ENCODE measurements at regions not wholly inside any gene's neighbourhood (a gene's known extent, or its start where the extent isn't known, plus 50 kb on each side); places are given as distances from the start of the nearest gene placed in this dataset.

DNA sequence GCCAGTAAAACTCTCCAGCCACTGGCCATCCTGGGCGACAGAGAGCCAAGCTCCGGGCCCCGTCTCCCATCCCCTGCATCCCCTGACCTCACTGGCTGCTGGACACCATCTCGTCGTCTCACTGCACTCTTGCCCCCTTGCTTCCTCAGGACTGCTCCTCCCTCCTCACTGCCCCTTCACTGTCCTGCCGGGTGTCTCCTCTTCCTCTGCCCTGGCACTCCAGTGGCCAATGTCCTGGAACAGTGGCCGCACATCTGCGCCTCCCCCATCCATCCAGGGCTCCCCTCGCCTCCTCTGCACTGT lies 800.4 kb downstream of the BRD1 start:
- DNase-seq, result no peak

DNA sequence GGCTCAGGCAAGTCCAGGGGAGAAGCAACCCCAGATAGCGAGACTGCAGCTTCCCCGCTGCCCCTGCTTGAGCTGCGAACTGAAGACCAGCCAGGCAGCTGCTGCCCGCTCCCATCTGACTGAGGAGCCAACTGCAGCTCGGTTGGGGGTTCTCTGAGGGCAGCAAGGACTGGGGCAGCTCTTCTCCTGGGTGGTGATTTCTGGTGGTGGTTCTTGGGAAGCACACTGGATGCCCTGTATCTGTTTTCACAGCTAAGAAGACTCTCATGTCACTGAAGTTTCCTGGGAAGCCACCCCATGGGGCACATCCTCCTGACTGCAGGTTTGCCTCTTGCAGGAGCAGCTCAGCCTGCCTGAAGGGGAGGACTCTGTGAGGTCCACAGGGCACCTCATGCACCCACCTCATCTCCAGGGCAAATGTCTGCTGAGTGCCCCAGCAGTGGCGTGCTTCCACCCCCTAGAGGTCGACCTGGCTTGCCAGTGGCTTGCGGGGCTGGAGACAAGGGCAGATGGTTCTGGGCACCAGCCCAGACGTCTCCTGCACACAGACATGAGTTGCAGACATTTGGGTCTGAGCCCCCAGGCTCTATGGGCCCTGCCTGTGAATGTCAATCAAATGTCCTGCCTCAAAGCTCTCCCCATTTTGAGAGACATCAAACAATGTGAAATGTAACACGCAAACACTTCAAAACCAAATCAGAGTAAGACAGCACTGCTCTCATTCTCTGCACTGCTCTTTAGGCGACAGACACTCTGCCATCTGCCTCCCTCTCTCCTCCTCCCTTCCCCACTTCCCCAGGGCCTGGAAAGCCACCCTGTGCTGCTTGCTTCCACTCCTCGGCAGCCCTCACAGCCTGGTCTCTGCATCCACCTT lies 800.9 kb downstream of the BRD1 start:
- DNase-seq, result no peak

GRCh38 chr22:49025791-49026493 lies 801.7 kb downstream of the BRD1 start:
- no peak for DNase-seq

GRCh38 chr22:49024775-49025440 lies 802.8 kb downstream of the BRD1 start:
- DNase-seq, result no peak

- DNase-seq, result no peak
Observed at GRCh38 chr22:49023879-49024774, 803.5 kb downstream of the BRD1 start.

GRCh38 chr22:49023161-49023878 lies 804.4 kb downstream of the BRD1 start:
- no peak for DNase-seq

- no peak for DNase-seq
Observed at GRCh38 chr22:49022816-49023160, 804.9 kb downstream of the BRD1 start.

DNA sequence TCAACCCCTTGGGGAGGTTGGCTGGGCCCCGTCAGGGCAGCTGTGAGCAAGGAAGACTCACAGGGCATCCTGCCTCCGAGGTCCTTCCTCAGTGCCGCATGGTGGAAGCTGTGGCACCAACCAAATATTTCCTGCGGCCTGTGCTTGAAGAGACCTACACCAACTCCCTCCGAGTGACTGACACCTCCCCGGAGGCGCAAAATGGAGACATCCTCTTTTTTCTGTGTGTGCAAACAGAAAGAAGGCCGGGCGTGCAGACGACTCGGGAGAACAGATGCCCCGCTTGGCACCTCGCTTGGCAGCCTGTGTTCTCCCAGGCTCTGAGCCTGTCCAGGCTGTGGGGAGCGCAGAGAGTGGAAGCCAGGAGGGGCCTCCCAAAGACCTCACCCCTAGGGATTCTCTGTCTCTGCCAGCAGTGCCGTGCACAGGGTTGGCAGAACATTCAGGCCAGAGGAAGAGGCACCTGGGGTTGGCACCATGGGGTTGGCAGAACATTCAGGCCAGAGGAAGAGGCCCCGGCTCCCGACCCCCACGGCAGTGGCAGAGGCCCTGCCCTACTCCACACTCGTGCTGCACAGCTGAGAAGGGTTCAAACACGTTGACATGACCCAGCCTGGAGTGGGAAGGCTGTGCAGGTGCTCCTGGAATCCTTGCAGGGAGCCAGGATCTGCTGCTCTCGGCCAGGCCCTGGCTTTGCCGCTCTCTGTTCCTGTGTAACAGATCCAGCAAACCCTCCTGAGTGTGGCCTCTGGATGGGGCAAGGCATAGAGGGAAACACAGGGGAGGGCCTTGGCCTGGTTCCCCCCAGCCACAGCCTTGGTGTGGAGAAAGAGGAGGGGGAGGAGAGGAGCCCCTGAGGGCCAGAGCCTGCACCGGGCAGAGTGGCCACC lies 805.5 kb downstream of the BRD1 start:
- DNase-seq, result no peak

- no peak for DNase-seq
Observed at GRCh38 chr22:49021131-49021925, 806.3 kb downstream of the BRD1 start.

GRCh38 chr22:49019737-49020713 lies 807.6 kb downstream of the BRD1 start:
- no peak for DNase-seq

DNA sequence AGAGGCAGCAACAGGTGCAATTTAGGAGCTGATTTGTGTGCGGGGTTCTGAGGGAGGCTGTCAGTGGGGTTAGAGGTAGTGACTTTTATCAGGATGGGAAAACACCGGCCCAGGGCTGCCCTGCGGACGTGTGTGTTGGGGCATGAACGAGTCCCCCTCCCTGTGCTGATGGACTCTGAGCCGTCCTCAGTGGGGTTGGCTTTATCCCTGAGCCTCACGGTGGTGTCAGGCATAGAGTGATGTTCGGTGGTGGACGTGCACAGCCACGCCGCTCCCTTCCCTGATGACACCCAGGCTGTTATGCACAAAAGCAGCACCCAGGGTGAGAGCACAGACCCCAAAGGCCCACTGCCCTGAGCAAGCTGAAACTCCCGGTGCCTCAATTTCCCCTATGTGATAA lies 809.1 kb downstream of the BRD1 start:
- DNase-seq, result no peak

DNA sequence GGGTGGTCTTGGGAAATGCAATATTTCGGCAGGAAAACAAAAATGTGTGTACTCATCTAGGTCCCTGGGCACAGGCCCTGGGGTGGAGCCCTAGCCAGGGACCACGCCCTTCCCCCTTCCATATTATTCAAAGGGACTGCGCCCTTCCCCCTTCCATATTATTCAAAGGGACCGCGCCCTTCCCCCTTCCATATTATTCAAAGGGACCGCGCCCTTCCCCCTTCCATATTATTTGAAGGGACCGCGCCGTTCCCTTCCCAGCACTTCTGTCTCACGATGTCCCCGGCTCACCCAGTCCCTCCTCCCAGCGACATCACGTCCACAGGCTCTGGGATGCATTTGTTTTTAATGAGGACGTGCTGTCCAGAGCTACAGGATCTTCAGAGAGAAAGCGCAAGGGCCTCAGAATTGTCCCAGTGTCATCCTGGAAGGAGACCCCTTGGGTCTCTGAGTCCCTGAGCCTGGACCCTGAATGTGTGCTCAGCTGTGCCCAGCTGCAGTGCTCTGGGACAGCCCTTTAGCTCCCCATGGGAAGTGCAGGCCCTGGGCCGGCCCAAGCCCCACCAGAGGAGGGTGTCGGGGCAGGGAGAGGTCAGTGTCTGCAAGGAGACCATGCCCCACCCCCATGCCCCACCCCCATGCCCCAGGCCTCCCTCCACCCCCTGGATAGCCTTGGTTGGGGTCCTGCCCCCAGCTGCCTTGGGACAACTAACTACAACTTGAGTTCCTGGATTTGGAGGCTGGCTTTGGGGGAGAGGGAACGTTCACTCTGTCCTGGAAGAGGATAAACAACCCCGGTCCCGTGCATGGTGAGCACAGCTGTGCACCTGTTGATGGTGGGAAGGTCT lies 810.0 kb downstream of the BRD1 start:
- no peak for DNase-seq

DNA sequence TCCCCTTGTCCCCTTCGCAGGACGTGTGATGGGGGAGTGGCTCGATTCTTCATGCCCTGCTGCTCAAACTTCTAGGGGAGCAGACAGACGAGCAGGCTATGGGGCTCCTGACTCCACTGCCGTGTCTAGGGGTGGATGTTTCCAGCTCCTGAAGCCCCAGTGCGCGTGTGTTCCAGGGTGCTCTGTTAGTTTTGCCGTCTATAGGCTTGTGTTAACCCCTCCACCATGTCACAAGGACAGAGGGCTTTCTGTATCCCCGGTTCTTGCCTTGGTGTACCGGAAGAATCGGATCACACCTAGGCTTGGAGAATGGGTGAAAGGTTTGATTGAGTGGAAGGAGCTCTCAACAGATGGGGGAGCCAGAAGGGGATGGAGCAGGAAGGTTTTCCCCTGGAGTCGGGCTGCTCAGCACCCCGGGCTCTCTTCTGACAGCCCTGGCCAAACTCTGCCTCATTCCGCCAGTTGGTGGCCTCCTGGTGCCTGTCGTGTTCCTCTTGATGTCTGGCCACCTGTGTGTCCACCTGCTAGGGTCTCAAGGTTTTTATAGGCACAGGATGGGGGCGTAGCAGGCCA lies 810.7 kb downstream of the BRD1 start:
- DNase-seq, result no peak

DNA sequence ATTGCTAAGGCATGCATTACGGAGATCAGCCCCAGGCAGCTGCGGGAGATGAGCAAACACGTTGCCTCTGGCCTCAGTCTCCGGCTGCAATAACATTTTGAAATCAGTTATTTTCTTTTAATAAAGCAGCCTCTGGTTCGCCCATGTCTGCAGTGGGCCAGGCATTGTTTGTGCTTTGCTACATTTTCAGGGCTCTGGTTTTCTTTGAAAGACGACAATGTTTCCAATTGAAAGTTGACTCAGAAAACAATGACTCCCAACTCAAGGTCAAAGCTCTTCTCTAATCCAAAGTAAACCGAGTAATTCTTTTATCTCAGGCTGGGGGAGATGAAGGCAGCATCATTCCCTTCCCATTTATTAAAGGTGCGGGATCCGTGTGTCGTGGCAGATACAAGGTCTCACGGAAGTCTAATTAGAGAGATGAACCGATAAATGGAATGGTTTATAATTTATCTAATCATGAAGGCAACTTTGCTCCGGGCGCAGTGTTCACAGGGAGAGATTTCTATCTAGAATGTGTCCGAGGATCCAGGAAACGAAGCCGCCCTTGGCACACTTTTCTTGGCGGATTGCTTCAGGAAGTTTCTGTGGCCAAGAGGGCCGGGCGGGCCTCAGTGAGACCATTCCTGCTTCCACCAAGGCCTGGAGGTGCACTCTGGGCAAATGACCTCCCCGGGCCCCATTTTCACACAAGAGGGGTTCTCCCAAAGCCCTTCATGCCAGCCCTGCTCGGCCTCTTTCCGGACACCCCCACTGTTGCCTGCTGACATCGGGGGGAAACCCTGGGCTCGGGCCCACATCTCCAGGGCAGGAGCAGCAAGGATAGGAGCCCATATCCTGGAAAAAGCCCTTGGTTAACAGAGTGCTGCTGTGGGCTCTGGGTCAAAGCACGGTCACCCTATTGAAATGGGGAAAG lies 811.4 kb downstream of the BRD1 start:
- no peak for DNase-seq

- DNase-seq, result no peak
Observed at GRCh38 chr22:49015459-49015858, 812.2 kb downstream of the BRD1 start.
